Mesodermal cell (in vitro differentiated cells): ENCODE measurements at regions not wholly inside any gene's neighbourhood (a gene's known extent, or its start where the extent isn't known, plus 50 kb on each side); places are given as distances from the start of the nearest gene placed in this dataset.
"Not testable (repeated sequence)": the region's sequence is repeated elsewhere in the genome, so short reads cannot be mapped to it uniquely, and the experiment has no call there.

Experiments
- H3K27ac ChIP-seq: 2 replicates; pipeline ENCODE4 v1.7.0; 2013; ENCODE audit warnings: mild to moderate bottlenecking, low read depth, low read length, moderate library complexity; ENCODE audit not compliant: severe bottlenecking
- H3K36me3 ChIP-seq: 2 replicates; pipeline ENCODE4 v1.7.1; 2013; ENCODE audit warnings: mild to moderate bottlenecking, low read length, moderate library complexity; ENCODE audit not compliant: control insufficient read depth, insufficient read depth
- H3K4me1 ChIP-seq: one replicate; pipeline ENCODE4 v1.7.1; 2013; ENCODE audit warnings: mild to moderate bottlenecking, low read length; ENCODE audit not compliant: insufficient read depth, control insufficient read depth, poor library complexity, severe bottlenecking
- H3K4me3 ChIP-seq: 2 replicates; pipeline ENCODE4 v1.7.0; 2013; ENCODE audit warnings: low read length, control low read depth, mild to moderate bottlenecking; ENCODE audit not compliant: insufficient read depth, poor library complexity, severe bottlenecking; ENCODE audit errors: extremely low read depth
- H3K9me3 ChIP-seq: 2 replicates; pipeline ENCODE4 v1.7.1; 2013; ENCODE audit warnings: mild to moderate bottlenecking, low read length, moderate library complexity; ENCODE audit not compliant: control insufficient read depth
- WGBS, 2 experiments: methylation state at CpG; one replicate each; pipeline ENCODE4 v1.1.5; 2013; ENCODE audit warnings: missing lambda C conversion rate in 2 of 2; ENCODE audit not compliant: insufficient coverage in 2 of 2; 5-methylcytosine and 5-hydroxymethylcytosine counted together

GRCh38 chr6:77089776-77090175 lies 373.5 kb downstream of the HTR1B start:
- Histone ChIP-seq H3K4me3 (no peak overlapping the region), H3K36me3 (no peaks in the 10 kb centered on the region), H3K27ac (no peak overlapping the region), H3K4me1 (no peaks in the 10 kb centered on the region), H3K9me3 (no peaks in the 10 kb centered on the region)

GRCh38 chr6:77087794-77088318 lies 375.4 kb downstream of the HTR1B start:
- H3K36me3 ChIP-seq, H3K4me1 ChIP-seq, H3K27ac ChIP-seq, H3K4me3 ChIP-seq, H3K9me3 ChIP-seq: not testable (repeated sequence)
- 89% methylated on average over 7 to 9 of the region's 19 CpGs for WGBS, 2 experiments

GRCh38 chr6:77074037-77074713 lies 389.1 kb downstream of the HTR1B start:
- Histone ChIP-seq H3K4me1 (no peaks in the 10 kb centered on the region), H3K27ac (no peak overlapping the region), H3K4me3 (no peak overlapping the region), H3K36me3 (no peaks in the 10 kb centered on the region), H3K9me3 (no peaks in the 10 kb centered on the region)
- WGBS, 2 experiments, result 93 to 95% methylated on average over 3 to 4 of the region's 7 CpGs

DNA sequence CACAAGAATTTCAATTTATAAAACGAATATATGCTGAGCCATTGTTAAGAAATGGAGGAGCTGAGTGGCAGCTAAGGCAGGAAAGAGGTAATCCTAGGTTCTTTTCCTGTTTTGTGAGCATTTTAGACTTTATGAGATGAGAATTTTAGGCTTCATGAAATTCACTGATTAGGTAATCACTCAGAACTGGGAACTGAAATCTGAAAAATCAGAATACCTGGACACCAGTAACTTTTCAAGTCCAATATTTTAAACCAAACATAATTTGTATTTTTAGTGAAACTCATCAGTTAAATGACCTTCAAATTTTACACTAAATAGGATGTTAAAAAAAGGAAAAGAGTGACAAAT lies 389.9 kb downstream of the HTR1B start:
- Histone ChIP-seq H3K4me1 (no peaks in the 10 kb centered on the region), H3K9me3 (no peaks in the 10 kb centered on the region), H3K36me3 (no peaks in the 10 kb centered on the region), H3K27ac (no peak overlapping the region), H3K4me3 (no peak overlapping the region)
- WGBS, 2 experiments, result no CpG with 5 or more reads among the region's 1 CpG

GRCh38 chr6:77072694-77073409 lies 390.4 kb downstream of the HTR1B start:
- H3K4me1 ChIP-seq, result no peaks in the 10 kb centered on the region
- 90 to 92% methylated on average over 3 to 4 of the region's 4 CpGs for WGBS, 2 experiments
- no peaks in the 10 kb centered on the region for H3K9me3 ChIP-seq
- H3K36me3 ChIP-seq, result no peaks in the 10 kb centered on the region
- no peak overlapping the region for H3K4me3 ChIP-seq
- H3K27ac ChIP-seq, result no peak overlapping the region

GRCh38 chr6:77063494-77063893 lies 399.8 kb downstream of the HTR1B start:
- Histone ChIP-seq H3K36me3 (no peaks in the 10 kb centered on the region), H3K4me1 (no peaks in the 10 kb centered on the region), H3K9me3 (no peaks in the 10 kb centered on the region), H3K4me3 (no peak overlapping the region), H3K27ac (no peak overlapping the region)
- 84 to 98% methylated on average over 3 to 4 of the region's 4 CpGs for WGBS, 2 experiments

DNA sequence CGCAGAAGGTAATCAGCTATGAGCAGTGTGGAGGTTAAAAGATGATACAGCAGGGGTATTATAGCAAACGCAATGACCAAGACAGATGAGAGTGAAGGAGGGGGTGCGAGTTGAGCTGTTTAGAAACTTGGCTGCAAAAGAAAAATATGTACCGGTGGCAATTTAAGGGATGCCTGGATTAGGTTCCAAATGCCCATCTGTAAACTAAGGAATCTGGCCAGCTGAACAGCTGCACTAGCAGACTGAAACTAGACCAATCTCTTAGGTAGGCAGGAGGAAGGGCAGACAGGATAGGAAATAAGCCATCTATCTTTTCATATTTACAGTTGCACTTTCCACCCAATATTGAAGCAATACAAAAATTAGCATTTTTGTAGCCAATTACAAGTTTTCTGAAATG lies 407.6 kb downstream of the HTR1B start:
- Histone ChIP-seq H3K4me1 (no peaks in the 10 kb centered on the region), H3K9me3 (no peaks in the 10 kb centered on the region), H3K4me3 (no peak overlapping the region), H3K27ac (no peak overlapping the region), H3K36me3 (no peaks in the 10 kb centered on the region)
- 91 to 95% methylated on average over 4 of the region's 4 CpGs for WGBS, 2 experiments

GRCh38 chr6:77040568-77041195 lies 422.6 kb downstream of the HTR1B start:
- H3K4me1 ChIP-seq, result peaks cover 8% of the 10 kb centered on the region
- peaks cover 4% of the 10 kb centered on the region for H3K9me3 ChIP-seq
- H3K4me3 ChIP-seq, result no peak overlapping the region
- no peaks in the 10 kb centered on the region for H3K36me3 ChIP-seq
- WGBS, 2 experiments, result 60% methylated on average over 1 of the region's 3 CpGs; no CpG with 5 or more reads in 1 of the 2 experiments
- no peak overlapping the region for H3K27ac ChIP-seq

- WGBS, 2 experiments, result 80 to 100% methylated on average over 1 to 3 of the region's 3 CpGs
- Histone ChIP-seq H3K4me1 (peaks cover 10% of the 10 kb centered on the region), H3K4me3 (no peak overlapping the region), H3K9me3 (peaks cover 4% of the 10 kb centered on the region), H3K27ac (no peak overlapping the region), H3K36me3 (no peaks in the 10 kb centered on the region)
Observed at GRCh38 chr6:77038807-77039206, 424.5 kb downstream of the HTR1B start.

DNA sequence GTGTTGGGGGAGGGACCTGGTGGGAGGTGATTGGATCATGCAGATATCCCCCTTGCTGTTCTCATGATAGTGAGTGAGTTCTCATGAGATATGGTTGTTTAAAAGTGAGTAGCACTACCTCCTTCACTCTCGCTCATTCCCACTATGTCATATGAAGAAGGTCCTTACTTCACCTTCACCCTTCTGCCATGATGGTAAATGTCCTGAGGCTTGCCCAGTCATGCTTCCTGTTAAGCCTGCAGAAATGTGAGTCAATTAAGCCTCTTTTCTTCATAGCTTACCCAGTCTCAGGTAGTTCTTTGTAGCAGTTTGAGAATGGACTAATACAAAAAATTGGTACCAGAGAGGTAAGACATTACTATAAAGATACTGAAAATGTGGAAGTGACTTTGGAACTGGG lies 425.9 kb downstream of the HTR1B start:
- no CpG with 5 or more reads among the region's 1 CpG for WGBS, 2 experiments

GRCh38 chr6:77036400-77036799 lies 426.9 kb downstream of the HTR1B start:
- 84 to 94% methylated on average over 3 of the region's 4 CpGs for WGBS, 2 experiments
- H3K27ac ChIP-seq, result no peak overlapping the region
- H3K4me1 ChIP-seq, result peaks cover 17% of the 10 kb centered on the region
- H3K4me3 ChIP-seq, result no peak overlapping the region
- no peaks in the 10 kb centered on the region for H3K36me3 ChIP-seq
- peaks cover 4% of the 10 kb centered on the region for H3K9me3 ChIP-seq

More for the DNA sequence above, 425.9 kb downstream of the HTR1B start:
- Histone ChIP-seq H3K4me3 (no peak overlapping the region), H3K36me3 (no peaks in the 10 kb centered on the region), H3K4me1 (peaks cover 17% of the 10 kb centered on the region), H3K27ac (no peak overlapping the region), H3K9me3 (peaks cover 4% of the 10 kb centered on the region)
